ENCODE measurements at regions not wholly inside any gene's neighbourhood (a gene's known extent, or its start where the extent isn't known, plus 50 kb on each side); places are given as distances from the start of the nearest gene placed in this dataset.
"Not testable (repeated sequence)": the region's sequence is repeated elsewhere in the genome, so short reads cannot be mapped to it uniquely, and the experiment has no call there.

DNA sequence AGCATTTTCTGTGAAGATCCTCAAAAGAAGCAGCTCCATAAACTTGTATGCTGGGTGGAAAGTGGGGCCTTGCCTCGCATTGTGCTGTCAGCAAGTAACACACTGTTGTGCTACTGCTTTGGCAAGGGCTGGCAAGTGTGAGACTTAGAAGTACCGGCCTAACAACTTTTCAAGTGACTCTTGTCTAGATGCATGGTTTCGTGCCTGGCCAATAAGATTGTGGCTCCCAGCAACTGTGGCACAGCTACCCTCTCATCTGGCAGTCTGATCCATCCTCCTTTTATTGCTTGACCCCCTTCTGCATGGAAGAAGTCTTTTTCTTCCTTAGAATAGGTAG is 79.4 kb upstream of the VEPH1 start:
- Histone ChIP-seq H3K27me3 (ENCODE audit: insufficient read depth, poor library complexity, severe bottlenecking) (no peaks in the 10 kb centered on the region), H3K4me3 (replicated peaks; ENCODE audit: insufficient read depth, low read length) (no peak overlapping the region), H3K27ac (replicated peaks) (no peak overlapping the region)
- no peak for DNase-seq (ENCODE audit: low read depth in 1 of 2, low spot score in 1 of 2)
- TF ChIP-seq, protein P1, sequence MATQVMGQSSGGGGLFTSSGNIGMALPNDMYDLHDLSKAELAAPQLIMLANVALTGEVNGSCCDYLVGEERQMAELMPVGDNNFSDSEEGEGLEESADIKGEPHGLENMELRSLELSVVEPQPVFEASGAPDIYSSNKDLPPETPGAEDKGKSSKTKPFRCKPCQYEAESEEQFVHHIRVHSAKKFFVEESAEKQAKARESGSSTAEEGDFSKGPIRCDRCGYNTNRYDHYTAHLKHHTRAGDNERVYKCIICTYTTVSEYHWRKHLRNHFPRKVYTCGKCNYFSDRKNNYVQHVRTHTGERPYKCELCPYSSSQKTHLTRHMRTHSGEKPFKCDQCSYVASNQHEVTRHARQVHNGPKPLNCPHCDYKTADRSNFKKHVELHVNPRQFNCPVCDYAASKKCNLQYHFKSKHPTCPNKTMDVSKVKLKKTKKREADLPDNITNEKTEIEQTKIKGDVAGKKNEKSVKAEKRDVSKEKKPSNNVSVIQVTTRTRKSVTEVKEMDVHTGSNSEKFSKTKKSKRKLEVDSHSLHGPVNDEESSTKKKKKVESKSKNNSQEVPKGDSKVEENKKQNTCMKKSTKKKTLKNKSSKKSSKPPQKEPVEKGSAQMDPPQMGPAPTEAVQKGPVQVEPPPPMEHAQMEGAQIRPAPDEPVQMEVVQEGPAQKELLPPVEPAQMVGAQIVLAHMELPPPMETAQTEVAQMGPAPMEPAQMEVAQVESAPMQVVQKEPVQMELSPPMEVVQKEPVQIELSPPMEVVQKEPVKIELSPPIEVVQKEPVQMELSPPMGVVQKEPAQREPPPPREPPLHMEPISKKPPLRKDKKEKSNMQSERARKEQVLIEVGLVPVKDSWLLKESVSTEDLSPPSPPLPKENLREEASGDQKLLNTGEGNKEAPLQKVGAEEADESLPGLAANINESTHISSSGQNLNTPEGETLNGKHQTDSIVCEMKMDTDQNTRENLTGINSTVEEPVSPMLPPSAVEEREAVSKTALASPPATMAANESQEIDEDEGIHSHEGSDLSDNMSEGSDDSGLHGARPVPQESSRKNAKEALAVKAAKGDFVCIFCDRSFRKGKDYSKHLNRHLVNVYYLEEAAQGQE (IDR thresholded peaks at IDR 0.05; ENCODE audit: insufficient replicate concordance, low read depth) = no peak
- TF ChIP-seq, protein P2, sequence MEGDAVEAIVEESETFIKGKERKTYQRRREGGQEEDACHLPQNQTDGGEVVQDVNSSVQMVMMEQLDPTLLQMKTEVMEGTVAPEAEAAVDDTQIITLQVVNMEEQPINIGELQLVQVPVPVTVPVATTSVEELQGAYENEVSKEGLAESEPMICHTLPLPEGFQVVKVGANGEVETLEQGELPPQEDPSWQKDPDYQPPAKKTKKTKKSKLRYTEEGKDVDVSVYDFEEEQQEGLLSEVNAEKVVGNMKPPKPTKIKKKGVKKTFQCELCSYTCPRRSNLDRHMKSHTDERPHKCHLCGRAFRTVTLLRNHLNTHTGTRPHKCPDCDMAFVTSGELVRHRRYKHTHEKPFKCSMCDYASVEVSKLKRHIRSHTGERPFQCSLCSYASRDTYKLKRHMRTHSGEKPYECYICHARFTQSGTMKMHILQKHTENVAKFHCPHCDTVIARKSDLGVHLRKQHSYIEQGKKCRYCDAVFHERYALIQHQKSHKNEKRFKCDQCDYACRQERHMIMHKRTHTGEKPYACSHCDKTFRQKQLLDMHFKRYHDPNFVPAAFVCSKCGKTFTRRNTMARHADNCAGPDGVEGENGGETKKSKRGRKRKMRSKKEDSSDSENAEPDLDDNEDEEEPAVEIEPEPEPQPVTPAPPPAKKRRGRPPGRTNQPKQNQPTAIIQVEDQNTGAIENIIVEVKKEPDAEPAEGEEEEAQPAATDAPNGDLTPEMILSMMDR (IDR thresholded peaks at IDR 0.05; ENCODE audit: insufficient read depth, low read length) = no peak
- TF ChIP-seq POLR2AphosphoS5 (IDR thresholded peaks at IDR 0.05; ENCODE audit: low read depth) (no peak), SPI1 (IDR thresholded peaks at IDR 0.05; ENCODE audit: borderline replicate concordance, low read depth) (no peak), GABPA (IDR thresholded peaks at IDR 0.05; ENCODE audit: low read depth) (no peak)

DNA sequence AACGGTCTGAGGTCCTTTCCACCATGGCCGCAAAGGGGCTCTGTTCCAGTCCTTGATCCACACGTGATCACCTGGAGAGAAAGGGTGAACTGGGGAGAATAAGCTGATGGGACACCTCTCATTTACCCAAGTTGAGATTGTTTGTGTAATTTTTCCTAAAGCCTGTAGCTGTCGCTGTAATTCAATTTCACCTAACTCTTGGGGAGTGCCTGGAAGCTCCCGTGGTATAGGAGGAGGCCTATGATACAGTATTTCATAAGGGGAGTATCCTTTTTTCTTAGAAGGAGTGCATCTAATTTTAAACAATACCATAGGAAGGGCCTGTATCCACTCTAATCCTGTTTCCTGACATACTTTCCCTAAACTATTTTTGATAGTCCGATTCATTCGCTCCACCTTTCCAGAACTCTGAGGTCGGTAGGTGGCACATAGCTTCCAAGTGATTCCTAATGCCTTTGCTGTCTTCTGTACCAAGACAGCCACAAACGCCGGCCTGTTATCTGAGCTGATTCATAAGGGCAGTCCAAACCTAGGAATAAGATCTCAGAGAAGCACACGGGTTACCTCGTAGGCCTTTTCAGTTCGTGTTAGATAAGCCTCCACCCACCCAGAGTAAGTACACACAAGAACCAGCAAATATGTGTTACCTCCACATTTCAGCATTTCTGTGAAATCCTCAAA is 78.9 kb upstream of the VEPH1 start:
- not testable (repeated sequence) for H3K27me3 ChIP-seq (ENCODE audit: insufficient read depth, poor library complexity, severe bottlenecking); H3K4me3 ChIP-seq (replicated peaks; ENCODE audit: insufficient read depth, low read length); DNase-seq (ENCODE audit: low read depth in 1 of 2, low spot score in 1 of 2); H3K27ac ChIP-seq (replicated peaks)

DNA sequence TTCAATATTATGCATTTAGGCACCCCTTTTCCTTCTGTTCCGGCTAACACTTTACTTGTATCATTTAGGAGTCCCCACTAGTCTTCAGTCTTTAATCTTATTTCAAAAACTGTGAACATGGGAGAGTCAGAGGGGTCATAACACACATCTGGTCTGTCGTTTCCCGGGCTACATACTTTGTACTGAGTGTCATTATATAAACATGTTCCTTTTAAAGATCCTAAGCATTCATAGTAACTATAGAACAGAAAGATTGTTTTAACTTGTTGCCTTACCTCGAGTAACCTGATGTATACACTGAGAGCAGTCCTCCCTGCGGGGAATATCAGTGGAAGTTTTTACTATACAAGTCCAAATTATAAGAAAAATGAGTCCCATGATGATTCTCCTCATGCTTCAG is 78.2 kb upstream of the VEPH1 start:
- DNase-seq (ENCODE audit: low read depth in 1 of 2, low spot score in 1 of 2) = no peak
- Histone ChIP-seq H3K27me3 (ENCODE audit: insufficient read depth, poor library complexity, severe bottlenecking) (no peaks in the 10 kb centered on the region), H3K27ac (replicated peaks) (no peak overlapping the region), H3K4me3 (replicated peaks; ENCODE audit: insufficient read depth, low read length) (no peak overlapping the region)
- TF ChIP-seq, protein P1 (IDR thresholded peaks at IDR 0.05; ENCODE audit: insufficient replicate concordance, low read depth) = no peak
- TF ChIP-seq POLR2AphosphoS5 (IDR thresholded peaks at IDR 0.05; ENCODE audit: low read depth) (no peak), SPI1 (IDR thresholded peaks at IDR 0.05; ENCODE audit: borderline replicate concordance, low read depth) (no peak), GABPA (IDR thresholded peaks at IDR 0.05; ENCODE audit: low read depth) (no peak)
- TF ChIP-seq, protein P2 (IDR thresholded peaks at IDR 0.05; ENCODE audit: insufficient read depth, low read length) = no peak

DNA sequence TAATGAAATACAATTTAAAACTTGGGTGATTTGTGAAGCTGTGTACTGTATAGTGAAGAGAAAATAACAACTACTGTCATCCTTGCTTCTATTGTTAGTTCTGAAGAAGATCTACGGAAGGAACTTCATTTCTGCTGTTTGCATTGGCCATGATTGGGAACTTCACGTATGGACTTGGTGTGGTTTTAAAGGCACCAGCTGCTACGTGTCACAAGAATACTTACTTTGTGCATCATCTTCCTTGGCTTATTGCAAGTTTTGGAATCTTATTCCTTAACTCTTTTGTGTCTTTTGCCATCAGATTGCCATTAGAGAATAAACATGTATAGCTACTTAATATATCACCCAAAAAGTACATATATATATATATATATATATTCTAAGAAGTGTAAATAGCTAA is 75.0 kb upstream of the VEPH1 start:
- H3K27me3 ChIP-seq (ENCODE audit: insufficient read depth, poor library complexity, severe bottlenecking) = no peaks in the 10 kb centered on the region

More for the DNA sequence above, 75.0 kb upstream of the VEPH1 start:
- TF ChIP-seq, protein P1 (IDR thresholded peaks at IDR 0.05; ENCODE audit: insufficient replicate concordance, low read depth) = no peak
- TF ChIP-seq GABPA (IDR thresholded peaks at IDR 0.05; ENCODE audit: low read depth) (no peak), POLR2AphosphoS5 (IDR thresholded peaks at IDR 0.05; ENCODE audit: low read depth) (no peak), SPI1 (IDR thresholded peaks at IDR 0.05; ENCODE audit: borderline replicate concordance, low read depth) (no peak)
- TF ChIP-seq, protein P2 (IDR thresholded peaks at IDR 0.05; ENCODE audit: insufficient read depth, low read length) = no peak
- Histone ChIP-seq H3K27ac (replicated peaks) (no peak overlapping the region), H3K4me3 (replicated peaks; ENCODE audit: insufficient read depth, low read length) (no peak overlapping the region)
- no peak for DNase-seq (ENCODE audit: low read depth in 1 of 2, low spot score in 1 of 2)

Data from HL-60 (cell line).